ENCODE measurements at regions not wholly inside any gene's neighbourhood (a gene's known extent, or its start where the extent isn't known, plus 50 kb on each side); places are given as distances from the start of the nearest gene placed in this dataset.

- TF ChIP-seq CTCF (conservative IDR thresholded peaks at IDR 0.05) (no peak), ZFX (IDR thresholded peaks at IDR 0.05) (no peak)
Measured at GRCh38 chr9:79985264-79985663, 413.5 kb downstream of the TLE4 start.

Measured in C4-2B (cell line).